ENCODE measurements at regions not wholly inside any gene's neighbourhood (a gene's known extent, or its start where the extent isn't known, plus 50 kb on each side); places are given as distances from the start of the nearest gene placed in this dataset.

DNA sequence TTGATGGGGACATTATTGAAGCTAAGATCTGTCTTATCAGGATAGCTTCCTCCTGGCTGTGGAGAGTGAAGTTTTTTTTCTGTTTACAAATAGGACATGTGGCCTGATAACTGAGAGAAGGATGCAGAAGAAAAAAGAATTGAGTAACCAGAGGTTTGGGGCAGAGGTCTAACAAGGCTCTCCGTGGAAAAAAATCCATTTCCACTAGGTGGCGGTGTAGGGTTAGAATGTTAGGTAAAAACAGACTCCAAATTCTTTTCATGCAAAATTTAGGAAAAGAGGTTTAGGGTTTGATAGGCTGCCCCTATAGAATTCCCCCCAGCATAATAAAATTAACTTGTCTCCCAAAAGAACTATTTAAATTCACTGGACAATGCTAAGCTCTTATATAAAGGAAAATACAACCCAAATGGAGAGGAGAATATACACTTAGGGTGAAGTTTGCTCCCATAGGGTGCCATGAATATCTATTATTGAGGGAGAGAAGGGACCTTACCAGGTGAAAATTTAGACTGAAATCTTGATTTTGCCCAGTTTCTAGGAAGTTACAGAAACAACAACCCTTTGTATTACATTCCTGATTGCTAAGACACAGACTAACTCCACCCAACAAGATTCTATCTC lies 1560.4 kb downstream of the OTOL1 start:
- DNase-seq, result peak; percentile 15

DNA sequence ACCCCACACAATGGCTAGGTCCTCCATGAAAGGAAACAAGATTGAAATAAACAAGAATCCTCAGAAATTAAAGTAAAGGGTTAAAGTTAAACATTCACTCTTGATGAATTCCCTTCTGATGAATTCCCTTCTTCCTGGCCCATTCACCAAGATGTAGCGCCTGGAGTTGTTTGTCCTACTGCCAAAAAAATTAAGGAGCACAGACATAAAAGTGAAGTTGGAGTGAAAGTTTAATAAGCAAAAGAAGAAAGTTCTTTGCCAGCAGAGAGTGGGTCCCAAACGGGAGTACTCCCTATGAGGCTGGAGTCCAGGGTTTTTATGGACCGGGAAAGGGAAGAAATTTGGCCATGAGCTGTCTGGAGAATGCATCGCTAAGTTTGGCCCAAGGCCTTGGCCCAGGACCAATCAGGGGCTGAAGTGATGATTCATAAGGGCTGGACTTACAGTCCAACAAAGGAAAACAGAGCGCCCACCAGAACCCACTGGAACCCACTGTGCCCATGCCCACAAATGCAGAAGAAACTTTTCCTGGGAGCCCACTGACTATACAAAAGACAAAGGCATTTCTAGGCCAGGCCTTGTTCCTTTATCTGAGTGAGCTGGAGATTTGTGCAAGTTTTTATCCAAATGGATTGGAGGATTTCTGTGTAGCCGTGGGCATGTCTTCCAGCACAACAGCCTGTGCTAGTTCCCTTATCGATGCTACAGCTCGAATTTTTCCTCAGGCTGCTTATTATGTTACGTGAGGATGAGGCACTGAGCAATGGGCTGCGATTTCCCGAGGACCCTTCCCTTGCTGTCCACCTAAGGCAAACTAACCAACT lies 1561.6 kb downstream of the OTOL1 start:
- DNase-seq, result no peak

DNA sequence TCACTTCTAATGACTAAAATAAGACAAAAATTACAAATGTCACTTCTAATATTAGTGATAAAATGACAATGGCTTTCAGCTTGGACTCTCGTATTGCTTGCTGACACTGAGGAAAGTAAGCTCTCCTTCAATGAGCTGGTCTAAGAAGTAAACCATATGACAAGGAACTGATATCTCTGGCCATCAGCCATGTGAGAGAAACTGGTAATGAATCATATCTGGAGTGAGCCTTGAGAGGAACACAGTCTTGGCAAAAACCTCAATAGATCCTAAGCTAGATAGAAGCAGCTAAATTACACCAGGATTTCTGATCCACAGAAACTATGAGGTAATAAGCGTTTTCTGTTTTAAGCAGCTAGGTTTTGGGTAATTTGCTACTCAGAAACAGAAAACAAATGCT lies 1575.1 kb downstream of the OTOL1 start:
- no peak for DNase-seq

All from HCEC 1CT (cell line).